Upper lobe of left lung (tissue), 6 donors: ENCODE measurements at regions not wholly inside any gene's neighbourhood (a gene's known extent, or its start where the extent isn't known, plus 50 kb on each side); places are given as distances from the start of the nearest gene placed in this dataset.

Source experiments
- ATAC-seq, 2 donors: fragments of 200-7000 bp; cut with Tn5 transposase; one replicate each; pipeline ENCODE4 v1.9.1; 2022; ENCODE audit warnings: mild to moderate bottlenecking in 2 of 2, moderate library complexity in 2 of 2; ENCODE audit not compliant: low FRiP score in 2 of 2
- DNase-seq, 2 donors: peaks; one replicate each; pipeline ENCODE4 v3.0.0-alpha.2; 2019 to 2020
- H3K27ac ChIP-seq, 4 donors: fragments of 200-600 bp; sonication (generic); one replicate each; pipeline ENCODE4 v1.5.1; 2016 to 2019
- H3K27me3 ChIP-seq, 4 donors: fragments of 200-600 bp; sonication (generic); one replicate each; pipeline ENCODE4 v1.5.1; 2017 to 2019
- H3K36me3 ChIP-seq, 4 donors: fragments of 200-600 bp; sonication (generic); one replicate each; pipeline ENCODE4 v1.5.1; 2016 to 2019
- H3K4me1 ChIP-seq, 4 donors: fragments of 200-600 bp; sonication (generic); one replicate each; pipeline ENCODE4 v1.5.1; 2018 to 2019
- H3K4me3 ChIP-seq, 4 donors: fragments of 200-600 bp; sonication (generic); one replicate each; pipeline ENCODE4 v1.5.1; 2017 to 2019; ENCODE audit warnings: mild to moderate bottlenecking in 2 of 4, moderate library complexity in 1 of 4
- H3K9me3 ChIP-seq, 4 donors: fragments of 200-600 bp; sonication (generic); one replicate each; pipeline ENCODE4 v1.5.1; 2018 to 2019
- CTCF ChIP-seq, 6 experiments: fragments of 450-650 bp in 4 of 6; fragments of 200-600 bp in 2 of 6; sonication (generic) in 2 of 6; IDR thresholded peaks; one replicate each; pipeline ENCODE4 v1.5.1; 2016 to 2019; ENCODE audit warnings: antibody characterized with exemption in 6 of 6
- EP300 ChIP-seq, 4 donors: sonication (generic); formaldehyde crosslinking; IDR thresholded peaks; one replicate each; pipeline ENCODE4 v1.5.1; 2017; ENCODE audit warnings: antibody characterized with exemption in 4 of 4, control low read depth in 2 of 4
- POLR2A ChIP-seq, 4 donors: fragments of 450-650 bp; IDR thresholded peaks; one replicate each; pipeline ENCODE4 v1.5.1; 2016 to 2017; ENCODE audit warnings: antibody characterized with exemption in 4 of 4, mild to moderate bottlenecking in 2 of 4
- POLR2AphosphoS5 ChIP-seq, 2 donors: sonication (generic); formaldehyde crosslinking; IDR thresholded peaks; one replicate each; pipeline ENCODE4 v1.5.1; 2017; ENCODE audit warnings: antibody characterized with exemption in 2 of 2
- WGBS, 2 donors: methylation state at CpG; one replicate each; pipeline ENCODE4 v1.1.5; 2017 to 2018; 5-methylcytosine and 5-hydroxymethylcytosine counted together
- donor health status: DM: no; HTN: no; CAD: no; lungs with moderate emphysema.
- donor health status: DM: no; HTN: yes; CAD: no; lungs with severe emphysema.

- Histone ChIP-seq H3K27me3 (no peaks in the 10 kb centered on the region), H3K4me1 (no peaks in the 10 kb centered on the region), H3K36me3 (no peaks in the 10 kb centered on the region), H3K9me3 (no peaks in the 10 kb centered on the region), H3K4me3 (no peak overlapping the region), H3K27ac (no peak overlapping the region)
- 49 to 69% methylated on average over 2 of the region's 2 CpGs for WGBS, 2 donors
- DNase-seq (no peak), ATAC-seq (no peak)
- TF ChIP-seq POLR2AphosphoS5 (IDR thresholded peaks at IDR 0.05) (no peak), EP300 (IDR thresholded peaks at IDR 0.05) (no peak), POLR2A (IDR thresholded peaks at IDR 0.05) (no peak), CTCF (IDR thresholded peaks at IDR 0.05) (no peak)
These were observed 413.1 kb upstream of the ARGLU1 start for GRCh38 chr13:106981051-106981450.

GRCh38 chr13:106967391-106967790 is 399.5 kb upstream of the ARGLU1 start:
- 63 to 65% methylated on average over 1 of the region's 1 CpG for WGBS, 2 donors
- ATAC-seq, result no peak
- TF ChIP-seq POLR2A (IDR thresholded peaks at IDR 0.05) (no peak), EP300 (IDR thresholded peaks at IDR 0.05) (no peak), POLR2AphosphoS5 (IDR thresholded peaks at IDR 0.05) (no peak), CTCF (IDR thresholded peaks at IDR 0.05) (no peak)

GRCh38 chr13:106963151-106963550 is 395.2 kb upstream of the ARGLU1 start:
- ATAC-seq, result no peak
- H3K4me1 ChIP-seq, result no peaks in the 10 kb centered on the region
- no peaks in the 10 kb centered on the region for H3K27me3 ChIP-seq
- TF ChIP-seq CTCF (IDR thresholded peaks at IDR 0.05), result no peak
- no peak for TF ChIP-seq POLR2AphosphoS5 (IDR thresholded peaks at IDR 0.05)
- TF ChIP-seq POLR2A (IDR thresholded peaks at IDR 0.05), result no peak
- no peak for TF ChIP-seq EP300 (IDR thresholded peaks at IDR 0.05)
- H3K27ac ChIP-seq, result no peak overlapping the region
- H3K36me3 ChIP-seq, result no peaks in the 10 kb centered on the region
- H3K9me3 ChIP-seq, result no peaks in the 10 kb centered on the region
- 39 to 54% methylated on average over 2 of the region's 2 CpGs for WGBS, 2 donors
- no peak overlapping the region for H3K4me3 ChIP-seq
- no peak for DNase-seq

More at GRCh38 chr13:106967391-106967790, 399.5 kb upstream of the ARGLU1 start:
- no peak overlapping the region for H3K27ac ChIP-seq
- H3K36me3 ChIP-seq, result no peaks in the 10 kb centered on the region
- no peak overlapping the region for H3K4me3 ChIP-seq
- no peaks in the 10 kb centered on the region for H3K4me1 ChIP-seq
- H3K9me3 ChIP-seq, result no peaks in the 10 kb centered on the region
- no peak for DNase-seq
- no peaks in the 10 kb centered on the region for H3K27me3 ChIP-seq

GRCh38 chr13:106961651-106962050 is 393.7 kb upstream of the ARGLU1 start:
- Histone ChIP-seq H3K36me3 (no peaks in the 10 kb centered on the region), H3K4me3 (no peak overlapping the region), H3K27ac (no peak overlapping the region), H3K4me1 (no peaks in the 10 kb centered on the region), H3K27me3 (no peaks in the 10 kb centered on the region), H3K9me3 (no peaks in the 10 kb centered on the region)
- TF ChIP-seq CTCF (IDR thresholded peaks at IDR 0.05), result no peak
- no peak for TF ChIP-seq EP300 (IDR thresholded peaks at IDR 0.05)
- no peak for TF ChIP-seq POLR2A (IDR thresholded peaks at IDR 0.05)
- no peak for TF ChIP-seq POLR2AphosphoS5 (IDR thresholded peaks at IDR 0.05)
- ATAC-seq (no peak), DNase-seq (no peak)
- WGBS, 2 donors, result 60 to 64% methylated on average over 2 of the region's 2 CpGs

GRCh38 chr13:106961216-106961615 is 393.3 kb upstream of the ARGLU1 start:
- Histone ChIP-seq H3K36me3 (no peaks in the 10 kb centered on the region), H3K4me3 (no peak overlapping the region), H3K27me3 (no peaks in the 10 kb centered on the region), H3K9me3 (no peaks in the 10 kb centered on the region), H3K4me1 (no peaks in the 10 kb centered on the region), H3K27ac (no peak overlapping the region)
- WGBS, 2 donors, result 95 to 100% methylated on average over 1 of the region's 1 CpG
- no peak for DNase-seq
- TF ChIP-seq EP300 (IDR thresholded peaks at IDR 0.05) (no peak), POLR2AphosphoS5 (IDR thresholded peaks at IDR 0.05) (no peak), POLR2A (IDR thresholded peaks at IDR 0.05) (no peak), CTCF (IDR thresholded peaks at IDR 0.05) (no peak)
- no peak for ATAC-seq
